ENCODE measurements at regions not wholly inside any gene's neighbourhood (a gene's known extent, or its start where the extent isn't known, plus 50 kb on each side); places are given as distances from the start of the nearest gene placed in this dataset.

GRCh38 chr1:185398022-185398421 lies 81.0 kb upstream of the IVNS1ABP start:
- H3K27ac ChIP-seq = no peak overlapping the region

DNA sequence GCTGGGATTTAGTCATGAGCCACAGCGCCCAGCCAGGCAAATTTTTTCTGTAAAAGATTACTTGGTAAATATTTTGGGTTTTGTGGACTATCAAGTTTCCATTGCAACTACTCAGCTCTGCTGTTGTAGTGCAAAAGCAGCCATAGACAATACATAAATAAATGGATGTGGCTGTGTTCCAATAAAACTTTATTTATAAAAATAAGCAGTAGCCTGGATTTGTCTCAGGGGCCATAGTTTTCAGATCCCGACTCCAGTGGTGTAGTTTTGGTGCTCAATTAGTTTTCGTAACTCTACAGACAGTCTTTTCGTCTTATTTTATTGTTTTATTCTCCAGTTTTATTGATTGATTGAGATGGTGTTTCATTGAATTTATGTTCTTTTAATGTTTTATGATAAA lies 80.1 kb upstream of the IVNS1ABP start:
- TF ChIP-seq, protein P1, sequence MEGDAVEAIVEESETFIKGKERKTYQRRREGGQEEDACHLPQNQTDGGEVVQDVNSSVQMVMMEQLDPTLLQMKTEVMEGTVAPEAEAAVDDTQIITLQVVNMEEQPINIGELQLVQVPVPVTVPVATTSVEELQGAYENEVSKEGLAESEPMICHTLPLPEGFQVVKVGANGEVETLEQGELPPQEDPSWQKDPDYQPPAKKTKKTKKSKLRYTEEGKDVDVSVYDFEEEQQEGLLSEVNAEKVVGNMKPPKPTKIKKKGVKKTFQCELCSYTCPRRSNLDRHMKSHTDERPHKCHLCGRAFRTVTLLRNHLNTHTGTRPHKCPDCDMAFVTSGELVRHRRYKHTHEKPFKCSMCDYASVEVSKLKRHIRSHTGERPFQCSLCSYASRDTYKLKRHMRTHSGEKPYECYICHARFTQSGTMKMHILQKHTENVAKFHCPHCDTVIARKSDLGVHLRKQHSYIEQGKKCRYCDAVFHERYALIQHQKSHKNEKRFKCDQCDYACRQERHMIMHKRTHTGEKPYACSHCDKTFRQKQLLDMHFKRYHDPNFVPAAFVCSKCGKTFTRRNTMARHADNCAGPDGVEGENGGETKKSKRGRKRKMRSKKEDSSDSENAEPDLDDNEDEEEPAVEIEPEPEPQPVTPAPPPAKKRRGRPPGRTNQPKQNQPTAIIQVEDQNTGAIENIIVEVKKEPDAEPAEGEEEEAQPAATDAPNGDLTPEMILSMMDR (IDR thresholded peaks at IDR 0.05; ENCODE audit: poor library complexity) = no peak
- no peak for TF ChIP-seq EZH2phosphoT487 (IDR thresholded peaks at IDR 0.05; ENCODE audit: low read depth, severe bottlenecking, unreplicated experiment)
- TF ChIP-seq EZH2 (IDR thresholded peaks at IDR 0.05; ENCODE audit: borderline replicate concordance) = no peak
- H3K36me3 ChIP-seq (replicated peaks; ENCODE audit: insufficient read depth, low read depth) = no peaks in the 10 kb centered on the region
- H3K9me2 ChIP-seq (replicated peaks; ENCODE audit: insufficient read depth) = no peaks in the 10 kb centered on the region
- DNase-seq (ENCODE audit: low spot score) = no peak
- H3K27me3 ChIP-seq = no peaks in the 10 kb centered on the region
- H3K4me2 ChIP-seq = no peak overlapping the region
- WGBS (ENCODE audit: low lambda C conversion rate, missing lambda C conversion rate) = 94% methylated on average over 4 of the region's 4 CpGs
- no peaks in the 10 kb centered on the region for H3K4me1 ChIP-seq (ENCODE audit: insufficient read depth)
- H3K4me3 ChIP-seq = no peak overlapping the region
- no peaks in the 10 kb centered on the region for H4K20me1 ChIP-seq (ENCODE audit: insufficient read depth, poor library complexity, severe bottlenecking)
- H3K9me3 ChIP-seq (ENCODE audit: low read depth) = no peaks in the 10 kb centered on the region
- no peak overlapping the region for H2AFZ ChIP-seq
- no peak overlapping the region for H3K27ac ChIP-seq
- no peaks in the 10 kb centered on the region for H3K79me2 ChIP-seq

More at GRCh38 chr1:185398022-185398421, 81.0 kb upstream of the IVNS1ABP start:
- no peak for DNase-seq (ENCODE audit: low spot score)
- 100% methylated on average over 2 of the region's 2 CpGs for WGBS (ENCODE audit: low lambda C conversion rate, missing lambda C conversion rate)
- Histone ChIP-seq H3K9me2 (replicated peaks; ENCODE audit: insufficient read depth) (no peaks in the 10 kb centered on the region), H4K20me1 (ENCODE audit: insufficient read depth, poor library complexity, severe bottlenecking) (no peaks in the 10 kb centered on the region), H3K79me2 (no peaks in the 10 kb centered on the region), H2AFZ (no peak overlapping the region), H3K4me3 (no peak overlapping the region), H3K4me1 (ENCODE audit: insufficient read depth) (no peaks in the 10 kb centered on the region), H3K36me3 (replicated peaks; ENCODE audit: insufficient read depth, low read depth) (no peaks in the 10 kb centered on the region), H3K27me3 (no peaks in the 10 kb centered on the region), H3K9me3 (ENCODE audit: low read depth) (no peaks in the 10 kb centered on the region), H3K4me2 (no peak overlapping the region)
- TF ChIP-seq EZH2phosphoT487 (IDR thresholded peaks at IDR 0.05; ENCODE audit: low read depth, severe bottlenecking, unreplicated experiment) = no peak

- Histone ChIP-seq H3K36me3 (replicated peaks; ENCODE audit: insufficient read depth, low read depth) (no peaks in the 10 kb centered on the region), H3K9me2 (replicated peaks; ENCODE audit: insufficient read depth) (no peaks in the 10 kb centered on the region), H3K27ac (no peak overlapping the region), H2AFZ (no peak overlapping the region), H4K20me1 (ENCODE audit: insufficient read depth, poor library complexity, severe bottlenecking) (no peaks in the 10 kb centered on the region), H3K4me3 (no peak overlapping the region), H3K27me3 (no peaks in the 10 kb centered on the region), H3K9me3 (ENCODE audit: low read depth) (no peaks in the 10 kb centered on the region), H3K4me1 (ENCODE audit: insufficient read depth) (no peaks in the 10 kb centered on the region), H3K79me2 (no peaks in the 10 kb centered on the region), H3K4me2 (no peak overlapping the region)
- 95% methylated on average over 2 of the region's 2 CpGs for WGBS (ENCODE audit: low lambda C conversion rate, missing lambda C conversion rate)
- TF ChIP-seq, protein P1 (IDR thresholded peaks at IDR 0.05; ENCODE audit: poor library complexity) = no peak
- TF ChIP-seq EZH2 (IDR thresholded peaks at IDR 0.05; ENCODE audit: borderline replicate concordance) (no peak), EZH2phosphoT487 (IDR thresholded peaks at IDR 0.05; ENCODE audit: low read depth, severe bottlenecking, unreplicated experiment) (no peak)
- no peak for DNase-seq (ENCODE audit: low spot score)
These were observed 79.1 kb upstream of the IVNS1ABP start for GRCh38 chr1:185396126-185396525.

- DNase-seq (ENCODE audit: low spot score) = no peak
- Histone ChIP-seq H3K79me2 (no peaks in the 10 kb centered on the region), H3K9me2 (replicated peaks; ENCODE audit: insufficient read depth) (no peaks in the 10 kb centered on the region), H3K27me3 (no peaks in the 10 kb centered on the region), H3K4me1 (ENCODE audit: insufficient read depth) (no peaks in the 10 kb centered on the region), H2AFZ (no peak overlapping the region), H3K36me3 (replicated peaks; ENCODE audit: insufficient read depth, low read depth) (no peaks in the 10 kb centered on the region), H3K4me3 (no peak overlapping the region), H3K4me2 (no peak overlapping the region), H3K9me3 (ENCODE audit: low read depth) (no peaks in the 10 kb centered on the region), H3K27ac (no peak overlapping the region), H4K20me1 (ENCODE audit: insufficient read depth, poor library complexity, severe bottlenecking) (no peaks in the 10 kb centered on the region)
- TF ChIP-seq EZH2 (IDR thresholded peaks at IDR 0.05; ENCODE audit: borderline replicate concordance) (no peak), EZH2phosphoT487 (IDR thresholded peaks at IDR 0.05; ENCODE audit: low read depth, severe bottlenecking, unreplicated experiment) (no peak)
- TF ChIP-seq, protein P1 (IDR thresholded peaks at IDR 0.05; ENCODE audit: poor library complexity) = no peak
- 76% methylated on average over 2 of the region's 2 CpGs for WGBS (ENCODE audit: low lambda C conversion rate, missing lambda C conversion rate)
These were observed 76.8 kb upstream of the IVNS1ABP start for GRCh38 chr1:185393815-185394214.

Data from hepatocyte (in vitro differentiated cells).